Upper lobe of left lung (tissue), 6 donors: ENCODE measurements at regions not wholly inside any gene's neighbourhood (a gene's known extent, or its start where the extent isn't known, plus 50 kb on each side); places are given as distances from the start of the nearest gene placed in this dataset.
"Not testable (repeated sequence)": the region's sequence is repeated elsewhere in the genome, so short reads cannot be mapped to it uniquely, and the experiment has no call there.

Experiments
- ATAC-seq, 2 donors: fragments of 200-7000 bp; cut with Tn5 transposase; one replicate each; pipeline ENCODE4 v1.9.1; 2022; ENCODE audit warnings: mild to moderate bottlenecking in 2 of 2, moderate library complexity in 2 of 2; ENCODE audit not compliant: low FRiP score in 2 of 2
- DNase-seq, 2 donors: peaks; one replicate each; pipeline ENCODE4 v3.0.0-alpha.2; 2019 to 2020
- H3K27ac ChIP-seq, 4 donors: fragments of 200-600 bp; sonication (generic); one replicate each; pipeline ENCODE4 v1.5.1; 2016 to 2019
- H3K27me3 ChIP-seq, 4 donors: fragments of 200-600 bp; sonication (generic); one replicate each; pipeline ENCODE4 v1.5.1; 2017 to 2019
- H3K36me3 ChIP-seq, 4 donors: fragments of 200-600 bp; sonication (generic); one replicate each; pipeline ENCODE4 v1.5.1; 2016 to 2019
- H3K4me1 ChIP-seq, 4 donors: fragments of 200-600 bp; sonication (generic); one replicate each; pipeline ENCODE4 v1.5.1; 2018 to 2019
- H3K4me3 ChIP-seq, 4 donors: fragments of 200-600 bp; sonication (generic); one replicate each; pipeline ENCODE4 v1.5.1; 2017 to 2019; ENCODE audit warnings: mild to moderate bottlenecking in 2 of 4, moderate library complexity in 1 of 4
- H3K9me3 ChIP-seq, 4 donors: fragments of 200-600 bp; sonication (generic); one replicate each; pipeline ENCODE4 v1.5.1; 2018 to 2019
- EP300 ChIP-seq, 4 donors: sonication (generic); formaldehyde crosslinking; IDR thresholded peaks; one replicate each; pipeline ENCODE4 v1.5.1; 2017; ENCODE audit warnings: antibody characterized with exemption in 4 of 4, control low read depth in 2 of 4
- POLR2A ChIP-seq, 4 donors: fragments of 450-650 bp; IDR thresholded peaks; one replicate each; pipeline ENCODE4 v1.5.1; 2016 to 2017; ENCODE audit warnings: antibody characterized with exemption in 4 of 4, mild to moderate bottlenecking in 2 of 4
- POLR2AphosphoS5 ChIP-seq, 2 donors: sonication (generic); formaldehyde crosslinking; IDR thresholded peaks; one replicate each; pipeline ENCODE4 v1.5.1; 2017; ENCODE audit warnings: antibody characterized with exemption in 2 of 2
- WGBS, 2 donors: methylation state at CpG; one replicate each; pipeline ENCODE4 v1.1.5; 2017 to 2018; 5-methylcytosine and 5-hydroxymethylcytosine counted together
- TF ChIP-seq, protein P1 (sequence below), 6 experiments: fragments of 450-650 bp in 4 of 6; fragments of 200-600 bp in 2 of 6; sonication (generic) in 2 of 6; IDR thresholded peaks; one replicate each; pipeline ENCODE4 v1.5.1; 2016 to 2019; ENCODE audit warnings: antibody characterized with exemption in 6 of 6
- donor health status: DM: no; HTN: no; CAD: no; lungs with moderate emphysema.
- donor health status: DM: no; HTN: yes; CAD: no; lungs with severe emphysema.

- Histone ChIP-seq H3K4me1 (peaks cover 0 to 7% (median 0%) of the 10 kb centered on the region in 4 donors), H3K27me3 (no peaks in the 10 kb centered on the region), H3K9me3 (no peaks in the 10 kb centered on the region), H3K27ac (no peak overlapping the region), H3K4me3 (no peak overlapping the region), H3K36me3 (no peaks in the 10 kb centered on the region)
- WGBS, 2 donors: 77 to 90% methylated on average over 2 of the region's 2 CpGs
- TF ChIP-seq EP300 (IDR thresholded peaks at IDR 0.05): no peak
- TF ChIP-seq POLR2A (IDR thresholded peaks at IDR 0.05): no peak
- TF ChIP-seq, protein P1, sequence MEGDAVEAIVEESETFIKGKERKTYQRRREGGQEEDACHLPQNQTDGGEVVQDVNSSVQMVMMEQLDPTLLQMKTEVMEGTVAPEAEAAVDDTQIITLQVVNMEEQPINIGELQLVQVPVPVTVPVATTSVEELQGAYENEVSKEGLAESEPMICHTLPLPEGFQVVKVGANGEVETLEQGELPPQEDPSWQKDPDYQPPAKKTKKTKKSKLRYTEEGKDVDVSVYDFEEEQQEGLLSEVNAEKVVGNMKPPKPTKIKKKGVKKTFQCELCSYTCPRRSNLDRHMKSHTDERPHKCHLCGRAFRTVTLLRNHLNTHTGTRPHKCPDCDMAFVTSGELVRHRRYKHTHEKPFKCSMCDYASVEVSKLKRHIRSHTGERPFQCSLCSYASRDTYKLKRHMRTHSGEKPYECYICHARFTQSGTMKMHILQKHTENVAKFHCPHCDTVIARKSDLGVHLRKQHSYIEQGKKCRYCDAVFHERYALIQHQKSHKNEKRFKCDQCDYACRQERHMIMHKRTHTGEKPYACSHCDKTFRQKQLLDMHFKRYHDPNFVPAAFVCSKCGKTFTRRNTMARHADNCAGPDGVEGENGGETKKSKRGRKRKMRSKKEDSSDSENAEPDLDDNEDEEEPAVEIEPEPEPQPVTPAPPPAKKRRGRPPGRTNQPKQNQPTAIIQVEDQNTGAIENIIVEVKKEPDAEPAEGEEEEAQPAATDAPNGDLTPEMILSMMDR (IDR thresholded peaks at IDR 0.05): no peak
- TF ChIP-seq POLR2AphosphoS5 (IDR thresholded peaks at IDR 0.05): no peak
- DNase-seq (no peak), ATAC-seq (no peak)
Observed at GRCh38 chr5:25451294-25451693, 806.5 kb upstream of the CDH10 start.

- H3K27ac ChIP-seq: no peak overlapping the region
- H3K9me3 ChIP-seq: no peaks in the 10 kb centered on the region
- no peak for DNase-seq
- WGBS, 2 donors: 86 to 89% methylated on average over 5 to 10 of the region's 10 CpGs
- TF ChIP-seq POLR2AphosphoS5 (IDR thresholded peaks at IDR 0.05) (no peak), POLR2A (IDR thresholded peaks at IDR 0.05) (no peak), EP300 (IDR thresholded peaks at IDR 0.05) (no peak)
- TF ChIP-seq, protein P1 (IDR thresholded peaks at IDR 0.05): no peak
- no peaks in the 10 kb centered on the region for H3K36me3 ChIP-seq
- no peaks in the 10 kb centered on the region for H3K27me3 ChIP-seq
- peaks cover 0 to 7% (median 0%) of the 10 kb centered on the region in 4 donors for H3K4me1 ChIP-seq
- ATAC-seq: no peak
- no peak overlapping the region for H3K4me3 ChIP-seq
Observed at GRCh38 chr5:25448646-25449045, 803.9 kb upstream of the CDH10 start.

- Histone ChIP-seq H3K4me1 (peaks cover 0 to 7% (median 0%) of the 10 kb centered on the region in 4 donors), H3K4me3 (no peak overlapping the region), H3K27ac (no peak overlapping the region), H3K9me3 (no peaks in the 10 kb centered on the region), H3K27me3 (no peaks in the 10 kb centered on the region), H3K36me3 (no peaks in the 10 kb centered on the region)
- no peak for ATAC-seq
- DNase-seq: no peak
- 49 to 50% methylated on average over 6 of the region's 6 CpGs for WGBS, 2 donors
- TF ChIP-seq, protein P1 (IDR thresholded peaks at IDR 0.05): no peak
- TF ChIP-seq POLR2A (IDR thresholded peaks at IDR 0.05) (no peak), EP300 (IDR thresholded peaks at IDR 0.05) (no peak), POLR2AphosphoS5 (IDR thresholded peaks at IDR 0.05) (no peak)
Observed at GRCh38 chr5:25448190-25448621, 803.4 kb upstream of the CDH10 start.

- H3K9me3 ChIP-seq, H3K27me3 ChIP-seq, DNase-seq, H3K4me1 ChIP-seq, H3K27ac ChIP-seq, ATAC-seq, H3K4me3 ChIP-seq, H3K36me3 ChIP-seq: not testable (repeated sequence)
- 50 to 72% methylated on average over 3 of the region's 3 CpGs for WGBS, 2 donors
Observed at GRCh38 chr5:25446061-25446420, 801.3 kb upstream of the CDH10 start.

DNA sequence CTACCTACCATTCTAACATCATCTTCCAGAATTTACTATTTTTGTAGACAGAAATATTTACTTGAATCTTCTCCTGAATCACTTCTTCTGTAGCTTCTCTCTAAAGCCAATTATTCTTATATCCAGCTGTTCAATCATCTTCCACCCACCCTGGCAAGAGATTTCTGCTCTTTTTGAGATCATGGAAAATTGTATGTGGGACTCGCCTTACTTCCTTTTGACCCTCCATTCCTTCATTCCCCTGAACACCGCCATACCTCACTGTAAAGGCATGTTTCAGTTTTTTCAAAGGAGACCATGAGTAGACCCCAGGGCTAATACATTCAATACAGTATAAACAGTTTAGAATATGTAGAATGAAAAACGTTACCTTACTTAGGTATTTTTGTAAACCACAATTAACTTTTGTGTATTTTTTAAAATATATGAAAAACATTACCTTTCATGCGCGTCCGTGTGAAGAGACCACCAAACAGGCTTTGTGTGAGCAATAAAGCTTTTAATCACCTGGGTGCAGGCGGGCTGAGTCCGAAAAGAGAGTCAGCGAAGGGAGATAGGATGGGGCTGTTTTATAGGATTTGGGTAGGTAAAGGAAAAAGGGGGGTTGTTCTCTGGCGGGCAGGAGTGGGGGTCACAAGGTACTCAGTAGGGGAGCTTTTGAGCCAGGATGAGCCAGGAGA lies 800.7 kb upstream of the CDH10 start:
- WGBS, 2 donors: 75 to 82% methylated on average over 10 of the region's 10 CpGs
- not testable (repeated sequence) for DNase-seq

DNA sequence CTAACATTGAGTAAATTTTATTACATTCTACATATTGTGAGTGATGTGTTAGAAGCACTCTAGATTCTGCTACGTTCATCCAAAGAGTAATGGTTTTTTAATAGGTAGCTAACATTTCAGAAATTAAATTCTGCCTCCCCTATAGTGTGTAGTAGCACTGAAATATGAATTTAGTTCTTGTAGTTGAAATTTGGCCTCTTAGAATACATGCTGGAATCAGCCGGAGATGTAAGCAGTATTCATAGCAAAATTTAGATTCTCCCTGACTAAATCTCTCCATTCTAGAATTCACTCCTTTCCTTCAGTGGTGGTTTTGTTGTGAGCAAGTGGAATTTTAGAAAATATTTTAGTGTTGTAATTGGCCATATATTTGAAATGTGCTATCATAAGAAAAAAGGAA lies 799.9 kb upstream of the CDH10 start:
- 73 to 79% methylated on average over 2 of the region's 2 CpGs for WGBS, 2 donors
- ATAC-seq: no peak
- no peak overlapping the region for H3K4me3 ChIP-seq

More for the DNA sequence above, 800.7 kb upstream of the CDH10 start:
- not testable (repeated sequence) for H3K27me3 ChIP-seq, H3K9me3 ChIP-seq, H3K4me3 ChIP-seq, H3K36me3 ChIP-seq, ATAC-seq, H3K27ac ChIP-seq, H3K4me1 ChIP-seq

More for the DNA sequence above, 799.9 kb upstream of the CDH10 start:
- Histone ChIP-seq H3K27me3 (no peaks in the 10 kb centered on the region), H3K27ac (no peak overlapping the region), H3K36me3 (no peaks in the 10 kb centered on the region), H3K9me3 (no peaks in the 10 kb centered on the region), H3K4me1 (peaks cover 0 to 7% (median 0%) of the 10 kb centered on the region in 4 donors)
- TF ChIP-seq POLR2A (IDR thresholded peaks at IDR 0.05) (no peak), POLR2AphosphoS5 (IDR thresholded peaks at IDR 0.05) (no peak), EP300 (IDR thresholded peaks at IDR 0.05) (no peak)
- TF ChIP-seq, protein P1 (IDR thresholded peaks at IDR 0.05): no peak
- DNase-seq: no peak
